SK-N-SH (cell line): ENCODE measurements at regions not wholly inside any gene's neighbourhood (a gene's known extent, or its start where the extent isn't known, plus 50 kb on each side); places are given as distances from the start of the nearest gene placed in this dataset.

ENCODE experiments used
- CTCF ChIP-seq: fragments of 200-600 bp; sonication (generic); IDR thresholded peaks from 2 replicates; pipeline ENCODE4 v1.6.1; 2017; ENCODE audit warnings: antibody characterized with exemption, mild to moderate bottlenecking, moderate library complexity
- ELF1 ChIP-seq: IDR thresholded peaks from 2 replicates; pipeline ENCODE4 v1.4.0; 2012
- IRF3 ChIP-seq: fragments of 150-350 bp; IDR thresholded peaks from 2 replicates; pipeline ENCODE4 v1.6.1; 2016; ENCODE audit warnings: mild to moderate bottlenecking, low read depth, low read length
- JUND ChIP-seq: IDR thresholded peaks from 2 replicates; pipeline ENCODE4 v1.4.0; 2012
- REST ChIP-seq: IDR thresholded peaks from 2 replicates; pipeline ENCODE4 v1.6.1; 2012; ENCODE audit warnings: mild to moderate bottlenecking, low read depth, low read length, moderate library complexity

- TF ChIP-seq JUND (no peak), CTCF (no peak), REST (no peak), IRF3 (no peak), ELF1 (no peak)
Measured at GRCh38 chr16:87246269-87247065, 70.7 kb downstream of the C16orf95 start.
